BLaER1 treated with 17β-estradiol and CSF1 and Interleukin-3, amounts not matched to agents 10 nM and 100 nM (cell line): ENCODE measurements at regions not wholly inside any gene's neighbourhood (a gene's known extent, or its start where the extent isn't known, plus 50 kb on each side); places are given as distances from the start of the nearest gene placed in this dataset.
"Not testable (repeated sequence)": the region's sequence is repeated elsewhere in the genome, so short reads cannot be mapped to it uniquely, and the experiment has no call there.

Experiments
- H3K27ac ChIP-seq, 11 experiments: shearing (Covaris generic); formaldehyde crosslinking; 2 replicates each; pipeline ENCODE4 v1.8.1; 2022
- H3K27me3 ChIP-seq, 11 experiments: shearing (Covaris generic); formaldehyde crosslinking; 2 replicates each; pipeline ENCODE4 v1.8.1; 2022
- H3K36me3 ChIP-seq, 11 experiments: shearing (Covaris generic); formaldehyde crosslinking; 2 replicates each; pipeline ENCODE4 v1.8.1; 2022
- H3K4me1 ChIP-seq, 10 experiments: shearing (Covaris generic); formaldehyde crosslinking; 2 replicates each; pipeline ENCODE4 v1.8.1; 2022
- H3K4me2 ChIP-seq, 11 experiments: shearing (Covaris generic); formaldehyde crosslinking; 2 replicates each; pipeline ENCODE4 v1.8.1; 2022
- H3K4me3 ChIP-seq, 10 experiments: shearing (Covaris generic); formaldehyde crosslinking; 2 replicates each; pipeline ENCODE4 v1.8.1; 2022
- H3K9ac ChIP-seq, 11 experiments: shearing (Covaris generic); formaldehyde crosslinking; 2 replicates each; pipeline ENCODE4 v1.8.1; 2022
- H3K9me3 ChIP-seq, 11 experiments: shearing (Covaris generic); formaldehyde crosslinking; replicated peaks in 1 of 11; 2 replicates each; pipeline ENCODE4 v1.8.1; 2022
- H4K20me1 ChIP-seq, 11 experiments: shearing (Covaris generic); formaldehyde crosslinking; 2 replicates each; pipeline ENCODE4 v1.8.1; 2022
- Cebpa-rat ChIP-seq, 11 experiments: shearing (Covaris generic); IDR thresholded peaks; 2 replicates each; pipeline ENCODE4 v1.8.1; 2022

DNA sequence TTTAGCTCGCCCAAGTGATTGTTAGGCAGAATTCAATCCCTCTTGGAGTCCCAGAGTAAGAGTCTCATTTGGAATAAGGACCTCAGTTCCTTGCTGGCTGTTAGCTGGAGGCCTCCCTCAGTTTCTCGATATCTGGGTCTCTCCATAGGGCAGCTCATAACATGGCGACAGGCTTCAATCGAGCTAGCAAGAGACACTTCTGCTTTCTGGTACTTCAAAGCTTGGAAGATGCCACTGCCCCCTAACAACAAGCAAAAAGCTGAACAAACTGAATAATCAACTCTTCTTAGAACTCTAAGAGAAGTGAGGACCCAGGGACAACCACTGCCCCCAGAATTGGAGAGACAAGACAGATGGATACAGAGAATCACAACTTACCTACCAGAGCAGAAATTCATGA, 86.2 kb downstream of the TEX35 start:
- H3K27ac ChIP-seq, result no peak overlapping the region
- H3K36me3 ChIP-seq, result no peaks in the 10 kb centered on the region
- H3K27me3 ChIP-seq, result no peaks in the 10 kb centered on the region
- peak overlapping the region in 5 of 11 experiments; percentile 14 to 37 (median 26); a peak in 5 of 22 replicates for H3K4me2 ChIP-seq
- peaks cover 0 to 8% (median 7%) of the 10 kb centered on the region in 10 experiments; a peak in 10 of 20 replicates for H3K4me1 ChIP-seq
- H3K4me3 ChIP-seq, result no peak overlapping the region
- no peak overlapping the region for H3K9ac ChIP-seq
- no peaks in the 10 kb centered on the region for H4K20me1 ChIP-seq
- no peak for TF ChIP-seq Cebpa-rat (IDR thresholded peaks at IDR 0.05)
- 0 out of 22 replicates have a peak, but pooled peaks cover 0 to 5% (median 0%) of the 10 kb centered on the region in 11 experiments for H3K9me3 ChIP-seq

DNA sequence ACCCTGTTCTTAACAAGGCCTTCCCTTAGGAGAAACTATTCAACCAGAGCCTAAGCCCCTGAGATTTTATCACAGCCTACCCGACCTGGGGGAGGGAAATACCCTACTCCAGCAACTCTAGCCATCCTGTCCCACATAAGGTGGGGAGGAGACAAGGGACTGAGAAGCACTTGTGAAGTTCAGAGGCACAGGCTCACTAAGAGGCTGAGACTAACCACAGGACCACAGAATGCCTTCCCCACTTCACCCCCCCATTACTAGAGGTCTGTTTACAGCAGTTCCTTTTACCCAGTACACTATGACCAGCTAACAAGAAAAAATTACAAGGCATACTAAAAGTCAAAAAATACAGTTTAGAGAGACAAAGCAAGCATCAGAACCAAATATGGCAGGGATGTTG, 86.8 kb downstream of the TEX35 start:
- H3K27ac ChIP-seq, result no peak overlapping the region
- 0 out of 22 replicates have a peak overlapping the region, but pooled peaks of 1 of the 11 experiments have one; percentile 1 for H3K9ac ChIP-seq
- no peaks in the 10 kb centered on the region for H4K20me1 ChIP-seq
- peaks cover 0 to 10% (median 7%) of the 10 kb centered on the region in 10 experiments; a peak in 10 of 20 replicates for H3K4me1 ChIP-seq
- 0 out of 22 replicates have a peak, but pooled peaks cover 0 to 5% (median 0%) of the 10 kb centered on the region in 11 experiments for H3K9me3 ChIP-seq
- no peak overlapping the region for H3K4me3 ChIP-seq
- H3K4me2 ChIP-seq, result peak overlapping the region in 7 of 11 experiments; percentile 14 to 37 (median 26); a peak in 10 of 22 replicates
- no peaks in the 10 kb centered on the region for H3K27me3 ChIP-seq
- no peaks in the 10 kb centered on the region for H3K36me3 ChIP-seq
- no peak for TF ChIP-seq Cebpa-rat (IDR thresholded peaks at IDR 0.05)

GRCh38 chr1:178603926-178604325, 91.0 kb downstream of the TEX35 start:
- Histone ChIP-seq H3K9ac (no peak overlapping the region), H4K20me1 (no peaks in the 10 kb centered on the region), H3K36me3 (no peaks in the 10 kb centered on the region), H3K27me3 (no peaks in the 10 kb centered on the region), H3K9me3 (0 out of 22 replicates have a peak, but pooled peaks cover 0 to 2% (median 0%) of the 10 kb centered on the region in 11 experiments), H3K27ac (no peak overlapping the region), H3K4me3 (no peak overlapping the region), H3K4me2 (no peak overlapping the region), H3K4me1 (peaks cover 22 to 52% (median 48%) of the 10 kb centered on the region in 10 experiments)
- no peak for TF ChIP-seq Cebpa-rat (IDR thresholded peaks at IDR 0.05)

DNA sequence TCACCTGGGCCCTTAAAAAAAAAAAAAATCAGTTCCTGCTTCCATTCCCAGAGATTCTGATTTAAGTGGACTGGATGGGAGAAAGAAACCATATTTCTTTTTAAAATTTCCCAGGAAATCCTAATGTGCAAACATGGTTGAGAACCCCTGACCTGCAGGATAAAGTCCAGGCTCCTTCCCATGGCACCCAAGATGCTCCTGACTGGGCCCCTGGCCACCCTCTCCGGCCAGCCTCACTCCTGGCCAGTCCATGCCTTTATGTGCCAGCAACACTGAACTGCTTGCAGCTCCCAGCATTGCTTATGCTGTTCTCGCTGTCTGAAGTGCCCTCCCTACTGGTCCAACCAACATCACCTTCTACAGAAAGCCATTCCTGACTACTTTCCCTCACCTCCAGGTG, 93.9 kb downstream of the TEX35 start:
- no peaks in the 10 kb centered on the region for H3K27me3 ChIP-seq
- peak overlapping the region in 7 of 11 experiments; percentile 65 to 78 (median 75); a peak in 9 of 22 replicates for H3K27ac ChIP-seq
- H3K9me3 ChIP-seq, result no peaks in the 10 kb centered on the region
- H3K4me1 ChIP-seq, result peaks cover 28 to 52% (median 44%) of the 10 kb centered on the region in 10 experiments
- no peaks in the 10 kb centered on the region for H4K20me1 ChIP-seq
- no peak overlapping the region for H3K9ac ChIP-seq
- H3K4me3 ChIP-seq, result no peak overlapping the region
- no peak for TF ChIP-seq Cebpa-rat (IDR thresholded peaks at IDR 0.05)
- no peaks in the 10 kb centered on the region for H3K36me3 ChIP-seq
- H3K4me2 ChIP-seq, result peak overlapping the region; percentile 54 to 85 (median 74); a peak in 18 of 22 replicates

- Histone ChIP-seq H3K4me3 (no peak overlapping the region), H3K9ac (peak overlapping the region in 9 of 11 experiments; percentile 20 to 54 (median 48); a peak in 12 of 22 replicates), H3K4me1 (peaks cover 28 to 52% (median 44%) of the 10 kb centered on the region in 10 experiments), H3K36me3 (no peaks in the 10 kb centered on the region), H3K27ac (peak overlapping the region in 10 of 11 experiments; percentile 39 to 78 (median 72); a peak in 19 of 22 replicates), H3K9me3 (no peaks in the 10 kb centered on the region), H4K20me1 (no peaks in the 10 kb centered on the region), H3K4me2 (peak overlapping the region; percentile 54 to 85 (median 75)), H3K27me3 (no peaks in the 10 kb centered on the region)
- TF ChIP-seq Cebpa-rat (IDR thresholded peaks at IDR 0.05), result no peak
Observed at GRCh38 chr1:178607718-178608408, 95.0 kb downstream of the TEX35 start.

DNA sequence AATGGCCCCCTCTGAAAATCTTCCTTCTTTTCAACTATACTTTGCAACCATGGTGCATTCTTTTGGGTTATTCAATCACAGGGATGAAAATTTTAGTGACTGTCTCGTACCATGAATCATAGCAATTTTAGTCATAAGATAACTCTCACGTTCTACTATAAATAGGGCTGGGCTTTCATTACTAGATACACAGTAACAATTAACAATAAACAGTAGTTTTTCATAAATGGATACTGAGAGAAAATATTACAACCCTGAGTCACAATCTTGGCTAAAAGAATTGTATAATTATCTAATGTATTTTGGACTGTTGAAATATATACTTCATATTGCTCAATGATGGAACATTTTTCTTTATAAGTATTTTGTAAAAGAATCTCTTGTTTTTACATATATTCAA, 96.1 kb downstream of the TEX35 start:
- Histone ChIP-seq H3K4me1 (peaks cover 28 to 52% (median 44%) of the 10 kb centered on the region in 10 experiments), H3K9ac (peak overlapping the region in 7 of 11 experiments; percentile 35 to 58 (median 48); a peak in 8 of 22 replicates), H4K20me1 (no peaks in the 10 kb centered on the region), H3K4me3 (no peak overlapping the region; a peak in 1 of 20 replicates), H3K27me3 (no peaks in the 10 kb centered on the region), H3K9me3 (no peaks in the 10 kb centered on the region), H3K27ac (peak overlapping the region in 10 of 11 experiments; percentile 11 to 78 (median 72); a peak in 18 of 22 replicates), H3K36me3 (no peaks in the 10 kb centered on the region), H3K4me2 (peak overlapping the region; percentile 54 to 85 (median 75))
- no peak for TF ChIP-seq Cebpa-rat (IDR thresholded peaks at IDR 0.05)

DNA sequence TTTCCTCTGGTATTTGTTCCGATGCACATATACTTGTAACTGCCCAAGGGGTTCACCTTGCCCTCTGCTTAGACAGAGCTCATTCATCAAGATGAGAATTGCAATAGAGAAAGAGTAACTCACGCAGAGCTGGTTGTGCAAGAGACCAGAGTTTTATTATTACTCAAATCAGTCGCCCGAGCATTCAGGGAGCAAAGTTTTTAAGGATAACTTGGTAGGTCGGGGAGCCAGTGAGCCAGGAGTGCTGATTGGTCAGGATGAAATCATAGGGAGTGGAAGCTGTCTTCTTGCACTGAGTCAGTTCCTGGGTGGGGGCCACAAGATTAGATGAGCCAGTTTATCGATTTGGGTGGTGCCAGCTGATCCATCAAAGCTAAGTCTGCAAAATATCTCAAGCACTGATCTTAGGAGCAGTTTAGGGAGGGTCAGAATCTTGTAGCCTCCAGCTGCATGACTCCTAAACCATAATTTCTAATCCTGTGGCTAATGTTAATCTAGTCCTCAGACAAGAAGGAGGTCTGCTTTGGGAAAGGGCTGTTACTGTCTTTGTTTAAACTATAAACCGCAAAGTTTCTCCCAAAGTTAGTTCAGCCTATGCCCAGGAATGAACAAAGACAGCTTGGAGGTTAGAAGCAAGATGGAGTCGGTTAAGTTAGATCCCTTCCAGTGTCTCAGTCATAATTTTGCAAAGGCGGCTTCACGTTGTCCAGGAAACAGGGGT, 97.9 kb downstream of the TEX35 start:
- not testable (repeated sequence) for H3K4me2 ChIP-seq, H3K9ac ChIP-seq, H3K36me3 ChIP-seq, H3K27me3 ChIP-seq, H3K4me3 ChIP-seq, H3K9me3 ChIP-seq, H3K27ac ChIP-seq, H4K20me1 ChIP-seq
- peaks cover 27 to 45% (median 32%) of the 10 kb centered on the region in 10 experiments for H3K4me1 ChIP-seq

GRCh38 chr1:178612261-178612660, 99.4 kb downstream of the TEX35 start:
- Histone ChIP-seq H3K36me3 (no peaks in the 10 kb centered on the region), H3K27me3 (no peaks in the 10 kb centered on the region), H3K27ac (no peak overlapping the region), H3K9ac (no peak overlapping the region), H3K4me3 (no peak overlapping the region), H3K9me3 (no peaks in the 10 kb centered on the region), H3K4me2 (no peak overlapping the region), H3K4me1 (peaks cover 17 to 30% (median 20%) of the 10 kb centered on the region in 10 experiments), H4K20me1 (no peaks in the 10 kb centered on the region)
- no peak for TF ChIP-seq Cebpa-rat (IDR thresholded peaks at IDR 0.05)

DNA sequence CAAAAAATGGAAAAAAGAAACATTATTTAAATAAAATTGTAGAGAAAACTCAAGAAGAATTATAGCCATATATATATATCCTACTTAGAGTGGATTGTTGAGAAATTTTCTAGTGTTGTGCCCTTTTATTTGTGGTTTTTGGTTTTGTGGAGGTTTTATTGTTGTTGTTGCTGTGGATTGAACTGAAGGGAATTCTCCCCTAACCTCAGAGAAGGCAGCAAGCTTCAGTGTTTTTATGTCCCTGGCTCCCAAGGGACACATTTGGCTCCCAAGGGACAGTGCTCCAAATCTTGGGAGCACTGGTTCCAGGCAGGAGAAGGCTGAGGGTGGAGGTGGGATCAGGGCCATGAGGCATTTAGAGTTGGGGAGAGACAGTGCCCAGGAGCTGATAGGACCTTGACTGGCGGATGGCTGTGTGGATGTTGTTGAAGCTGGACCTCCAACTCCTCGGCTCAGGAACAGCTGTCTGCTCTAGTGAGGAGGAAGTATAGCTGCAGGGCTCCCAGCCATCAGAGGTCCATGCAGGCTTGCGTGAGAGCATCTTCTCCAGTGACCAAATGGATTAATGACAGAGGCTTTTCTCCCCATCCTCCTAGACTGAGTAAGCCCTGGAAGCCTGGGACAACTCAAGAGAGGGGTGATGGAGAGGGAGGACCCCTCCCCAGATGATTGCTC, 100.5 kb downstream of the TEX35 start:
- Histone ChIP-seq H3K9ac (no peak overlapping the region), H3K9me3 (no peaks in the 10 kb centered on the region), H3K36me3 (no peaks in the 10 kb centered on the region), H3K27me3 (no peaks in the 10 kb centered on the region), H3K4me3 (no peak overlapping the region), H4K20me1 (no peaks in the 10 kb centered on the region), H3K4me2 (no peak overlapping the region), H3K4me1 (peaks cover 6 to 19% (median 9%) of the 10 kb centered on the region in 10 experiments), H3K27ac (no peak overlapping the region)
- no peak for TF ChIP-seq Cebpa-rat (IDR thresholded peaks at IDR 0.05)
